ENCODE measurements at regions not wholly inside any gene's neighbourhood (a gene's known extent, or its start where the extent isn't known, plus 50 kb on each side); places are given as distances from the start of the nearest gene placed in this dataset.

DNA sequence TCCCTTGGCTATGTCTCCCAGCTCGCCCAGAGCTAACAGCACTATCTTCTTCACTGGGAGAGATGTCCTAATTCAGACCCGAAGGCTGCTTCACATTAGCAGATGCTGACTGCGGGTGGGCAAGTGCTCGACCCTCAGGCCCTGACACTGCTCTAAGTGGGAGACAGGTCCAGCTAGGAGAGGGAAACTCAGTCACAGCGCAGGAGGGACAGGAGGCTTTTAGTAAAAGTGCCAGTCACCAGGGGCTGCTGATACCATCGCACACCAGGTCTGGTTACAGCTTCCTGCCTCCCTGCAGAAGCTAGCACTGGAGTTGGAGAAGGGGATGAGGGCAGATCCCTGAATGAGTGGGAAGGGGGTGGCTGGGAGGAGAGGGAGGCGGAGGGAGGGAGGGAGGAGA, 365.8 kb upstream of the RGMA start:
- intact Hi-C loops (cut with DNase I): loop anchor here (10.0 kb wide), 1 partner anchor 650 kb away; no protein-coding TSS in a partner anchor
- no peaks in the 10 kb centered on the region for H3K9me3 ChIP-seq
- no peak overlapping the region for H3K4me3 ChIP-seq
- no peaks in the 10 kb centered on the region for H3K36me3 ChIP-seq
- no peak overlapping the region for H3K27ac ChIP-seq
- no peak for DNase-seq (ENCODE audit: low spot score in 2 of 2)
- H3K4me1 ChIP-seq: peaks cover 0 to 10% of the 10 kb centered on the region in 2 donors
- H3K27me3 ChIP-seq: no peaks in the 10 kb centered on the region
- TF ChIP-seq CTCF (IDR thresholded peaks at IDR 0.05): no peak

DNA sequence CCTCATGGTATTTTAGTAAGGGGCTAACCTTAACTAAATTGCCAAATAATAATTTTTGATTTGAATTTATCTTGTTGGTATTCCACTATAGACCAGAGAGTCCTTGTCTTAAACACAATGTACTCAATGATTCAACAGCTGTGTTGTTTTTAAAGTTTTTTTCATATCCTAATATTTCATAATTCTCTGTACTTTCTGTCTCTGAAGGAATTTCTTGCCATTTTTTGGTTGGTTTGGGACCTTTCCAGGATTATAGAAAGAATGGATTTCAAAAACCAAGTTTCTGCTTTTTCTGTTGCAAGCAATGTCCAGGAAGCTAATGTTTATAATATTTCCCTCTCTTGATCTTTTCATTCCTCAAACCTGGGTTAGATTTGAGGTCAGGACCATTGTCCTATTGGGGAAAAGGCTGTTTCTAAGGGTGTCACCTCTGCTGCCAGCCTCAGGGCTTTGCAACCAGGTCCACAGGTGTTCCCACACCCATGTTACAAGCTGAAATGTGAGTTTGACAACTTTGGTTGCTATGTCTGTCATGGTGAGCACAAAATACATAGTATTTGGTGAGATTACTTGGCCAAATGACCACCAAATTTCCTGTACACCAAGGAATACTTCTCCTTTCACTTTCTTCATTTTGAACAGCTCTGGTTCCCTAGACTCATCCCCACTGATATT, 363.7 kb upstream of the RGMA start:
- no peaks in the 10 kb centered on the region for H3K36me3 ChIP-seq
- no peak overlapping the region for H3K27ac ChIP-seq
- DNase-seq (ENCODE audit: low spot score in 2 of 2): no peak
- no peaks in the 10 kb centered on the region for H3K27me3 ChIP-seq
- H3K4me3 ChIP-seq: no peak overlapping the region
- H3K4me1 ChIP-seq: peaks cover 0 to 10% of the 10 kb centered on the region in 2 donors
- H3K9me3 ChIP-seq: no peaks in the 10 kb centered on the region
- TF ChIP-seq CTCF (IDR thresholded peaks at IDR 0.05): no peak
- intact Hi-C loops (cut with DNase I): loop anchor here (10.0 kb wide), 1 partner anchor 648 kb away; no protein-coding TSS in a partner anchor

DNA sequence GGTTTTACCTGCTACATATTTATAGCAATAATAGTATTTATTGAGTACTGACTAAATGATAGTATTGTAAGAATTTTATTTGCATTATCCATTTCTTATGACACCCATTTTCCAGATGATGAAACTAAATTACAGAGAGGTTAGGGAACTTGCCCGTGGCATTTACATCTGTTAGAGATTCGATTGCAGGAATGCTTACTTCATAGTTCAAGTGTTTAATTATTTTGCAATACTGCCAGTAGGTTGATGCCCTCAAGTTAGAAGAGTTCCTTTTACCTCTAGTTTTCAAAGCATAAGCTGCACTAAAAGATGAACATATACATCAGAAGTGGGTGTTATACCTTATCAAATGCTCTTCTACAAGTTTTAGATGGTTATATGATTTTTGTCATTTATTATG, 362.8 kb upstream of the RGMA start:
- no peak for DNase-seq (ENCODE audit: low spot score in 2 of 2)
- TF ChIP-seq CTCF (IDR thresholded peaks at IDR 0.05): no peak
- Histone ChIP-seq H3K27ac (no peak overlapping the region), H3K9me3 (no peaks in the 10 kb centered on the region), H3K4me3 (no peak overlapping the region), H3K27me3 (no peaks in the 10 kb centered on the region), H3K36me3 (no peaks in the 10 kb centered on the region), H3K4me1 (peaks cover 0 to 10% of the 10 kb centered on the region in 2 donors)
- intact Hi-C loops (cut with DNase I): loop anchor here (10.0 kb wide), 1 partner anchor 647 kb away; no protein-coding TSS in a partner anchor

DNA sequence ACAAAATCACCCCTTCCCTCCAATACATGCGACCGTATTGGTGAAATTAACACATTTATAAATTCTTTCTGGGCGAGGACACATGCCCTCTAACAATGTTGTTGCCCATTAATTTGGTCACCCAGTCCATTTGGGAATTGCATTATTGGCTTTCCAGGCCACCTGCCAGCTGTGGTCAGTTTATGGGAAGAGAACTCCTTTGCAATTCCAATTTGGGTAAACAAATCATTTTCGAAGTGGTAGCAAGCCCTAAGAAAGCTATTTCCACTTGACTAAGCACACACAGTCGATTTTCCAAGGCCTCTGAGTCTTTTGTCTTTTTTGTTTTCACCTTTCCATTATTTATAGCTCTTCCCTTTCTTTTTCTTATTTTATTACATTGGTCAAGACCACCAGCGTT, 362.3 kb upstream of the RGMA start:
- H3K27ac ChIP-seq: no peak overlapping the region
- DNase-seq (ENCODE audit: low spot score in 2 of 2): no peak

GRCh38 chr15:93449798-93450197, 360.8 kb upstream of the RGMA start:
- Histone ChIP-seq H3K27ac (no peak overlapping the region), H3K4me3 (no peak overlapping the region)
- intact Hi-C loops (cut with DNase I): loop anchor here (10.0 kb wide), 1 partner anchor 645 kb away; no protein-coding TSS in a partner anchor

More for the DNA sequence above, 362.3 kb upstream of the RGMA start:
- Histone ChIP-seq H3K4me3 (no peak overlapping the region), H3K27me3 (no peaks in the 10 kb centered on the region), H3K36me3 (no peaks in the 10 kb centered on the region), H3K4me1 (peaks cover 0 to 10% of the 10 kb centered on the region in 2 donors), H3K9me3 (no peaks in the 10 kb centered on the region)
- no peak for TF ChIP-seq CTCF (IDR thresholded peaks at IDR 0.05)
- intact Hi-C loops (cut with DNase I): loop anchor here (10.0 kb wide), 1 partner anchor 646 kb away; no protein-coding TSS in a partner anchor

More at GRCh38 chr15:93449798-93450197, 360.8 kb upstream of the RGMA start:
- no peak for TF ChIP-seq CTCF (IDR thresholded peaks at IDR 0.05)
- no peak for DNase-seq (ENCODE audit: low spot score in 2 of 2)
- H3K4me1 ChIP-seq: peaks cover 0 to 10% of the 10 kb centered on the region in 2 donors
- H3K9me3 ChIP-seq: no peaks in the 10 kb centered on the region
- no peaks in the 10 kb centered on the region for H3K36me3 ChIP-seq
- no peaks in the 10 kb centered on the region for H3K27me3 ChIP-seq

All from ascending aorta (tissue), 2 donors.